WTC11 (cell line): ENCODE measurements at regions not wholly inside any gene's neighbourhood (a gene's known extent, or its start where the extent isn't known, plus 50 kb on each side); places are given as distances from the start of the nearest gene placed in this dataset.

ENCODE experiments used
- ATAC-seq: fragments of 200-7000 bp; cut with Tn5 transposase; 2 replicates; pipeline ENCODE4 v1.10.0; 2021; ENCODE audit warnings: mild to moderate bottlenecking, moderate library complexity
- CTCF ChIA-PET: fragments of 300-600 bp; sonication (Branson Sonifier 250); formaldehyde crosslinking; loops from one replicate; lab custom pipeline; 2021; ENCODE audit warnings: antibody characterized with exemption; lab: Charles Lee
- POLR2A ChIA-PET: fragments of 350-600 bp; sonication (Branson Sonifier 250); formaldehyde crosslinking; loops from one replicate; lab custom pipeline; 2021; ENCODE audit warnings: antibody characterized with exemption; lab: Charles Lee
- DNase-seq: peaks from one replicate; pipeline ENCODE4 v3.0.0; 2021; ENCODE audit warnings: low spot score
- H3K27ac Mint-ChIP-seq: 2 replicates; pipeline ENCODE4 v1.8.0; 2021; ENCODE audit warnings: mixed read lengths
- H3K27me3 Mint-ChIP-seq: 2 replicates; pipeline ENCODE4 v1.8.0; 2021; ENCODE audit warnings: low read depth, mild to moderate bottlenecking, moderate library complexity, mixed read lengths
- H3K36me3 Mint-ChIP-seq: 2 replicates; pipeline ENCODE4 v1.8.0; 2021; ENCODE audit warnings: mixed read lengths
- H3K4me1 Mint-ChIP-seq: 2 replicates; pipeline ENCODE4 v1.8.0; 2022; ENCODE audit warnings: mixed read lengths
- H3K4me3 Mint-ChIP-seq: 2 replicates; pipeline ENCODE4 v1.8.0; 2021; ENCODE audit warnings: mild to moderate bottlenecking, moderate library complexity, mixed read lengths
- H3K9me3 Mint-ChIP-seq: 2 replicates; pipeline ENCODE4 v1.8.0; 2021; ENCODE audit warnings: mixed read lengths
- AR ChIP-seq: fragments of 250-450 bp; sonication (Bioruptor Pico); IDR thresholded peaks from 2 replicates; pipeline ENCODE4 v1.9.0; 2021; ENCODE audit warnings: mild to moderate bottlenecking
- ATF3 ChIP-seq: sonication (generic); formaldehyde crosslinking; conservative IDR thresholded peaks from 2 replicates; pipeline ENCODE4 v1.8.1; 2022; ENCODE audit warnings: mild to moderate bottlenecking, missing genetic modification reagents
- CBFB ChIP-seq: sonication (generic); formaldehyde crosslinking; IDR thresholded peaks from 2 replicates; pipeline ENCODE4 v1.8.1; 2022; ENCODE audit warnings: mild to moderate bottlenecking, low read depth, missing genetic modification reagents
- CREM ChIP-seq: sonication (generic); formaldehyde crosslinking; IDR thresholded peaks from 2 replicates; pipeline ENCODE4 v1.8.1; 2022; ENCODE audit warnings: mild to moderate bottlenecking, missing genetic modification reagents, moderate library complexity
- E2F4 ChIP-seq: sonication (generic); formaldehyde crosslinking; IDR thresholded peaks from 2 replicates; pipeline ENCODE4 v1.8.1; 2022; ENCODE audit warnings: low read depth, mild to moderate bottlenecking, moderate library complexity, missing genetic modification reagents, borderline replicate concordance
- E2F5 ChIP-seq: sonication (generic); formaldehyde crosslinking; IDR thresholded peaks from 2 replicates; pipeline ENCODE4 v1.8.1; 2022; ENCODE audit warnings: mild to moderate bottlenecking, moderate library complexity, missing genetic modification reagents
- EMX1 ChIP-seq: fragments of 250-450 bp; sonication (Bioruptor Pico); IDR thresholded peaks from 2 replicates; pipeline ENCODE4 v1.8.0; 2021; ENCODE audit warnings: mild to moderate bottlenecking
- FOXP4 ChIP-seq: sonication (generic); formaldehyde crosslinking; IDR thresholded peaks from 2 replicates; pipeline ENCODE4 v1.8.0; 2022; ENCODE audit warnings: mild to moderate bottlenecking, missing genetic modification reagents
- HMGA2 ChIP-seq: fragments of 250-450 bp; sonication (Bioruptor Pico); IDR thresholded peaks from 2 replicates; pipeline ENCODE4 v1.4.0; 2021; ENCODE audit warnings: mild to moderate bottlenecking, moderate library complexity
- HMGXB4 ChIP-seq: sonication (generic); formaldehyde crosslinking; IDR thresholded peaks from 2 replicates; pipeline ENCODE4 v1.8.1; 2023; ENCODE audit warnings: mild to moderate bottlenecking, moderate library complexity, missing genetic modification reagents
- JAZF1 ChIP-seq: fragments of 250-450 bp; sonication (Bioruptor Pico); IDR thresholded peaks from 2 replicates; pipeline ENCODE4 v1.9.0; 2021; ENCODE audit warnings: moderate library complexity, mild to moderate bottlenecking, inconsistent platforms
- NR1H2 ChIP-seq: sonication (generic); formaldehyde crosslinking; IDR thresholded peaks from 2 replicates; pipeline ENCODE4 v1.9.0; 2021; ENCODE audit warnings: mild to moderate bottlenecking, moderate library complexity, missing genetic modification reagents
- PREB ChIP-seq: sonication (generic); formaldehyde crosslinking; IDR thresholded peaks from 2 replicates; pipeline ENCODE4 v1.8.1; 2022; ENCODE audit warnings: mild to moderate bottlenecking, missing genetic modification reagents, moderate library complexity, borderline replicate concordance
- USF1 ChIP-seq: sonication (generic); formaldehyde crosslinking; IDR thresholded peaks from 2 replicates; pipeline ENCODE4 v1.8.0; 2022; ENCODE audit warnings: mild to moderate bottlenecking, missing genetic modification reagents
- USF2 ChIP-seq: sonication (generic); formaldehyde crosslinking; IDR thresholded peaks from 2 replicates; pipeline ENCODE4 v1.8.1; 2023; ENCODE audit warnings: mild to moderate bottlenecking, missing genetic modification reagents, moderate library complexity
- ZNF512 ChIP-seq: sonication (generic); formaldehyde crosslinking; IDR thresholded peaks from 2 replicates; pipeline ENCODE4 v1.8.1; 2022; ENCODE audit warnings: missing genetic modification reagents, borderline replicate concordance

- TF ChIP-seq EMX1 (CRISPR knock-in tag), result no peak
- no peak for TF ChIP-seq ATF3 (CRISPR knock-in tag)
- TF ChIP-seq, all 79 proteins: peak for 0
- H3K27me3 Mint-ChIP-seq, result no peaks in the 10 kb centered on the region
- no peak overlapping the region for H3K4me3 Mint-ChIP-seq
- CTCF ChIA-PET, result no interaction called here
- H3K9me3 Mint-ChIP-seq, result no peaks in the 10 kb centered on the region
- no peaks in the 10 kb centered on the region; the same call in none of the 2 replicates for H3K4me1 Mint-ChIP-seq
- no peak overlapping the region for H3K27ac Mint-ChIP-seq
- POLR2A ChIA-PET, result no interaction called here
- no peaks in the 10 kb centered on the region for H3K36me3 Mint-ChIP-seq
- ATAC-seq, result no peak
- DNase-seq, result no peak
Observed at GRCh38 chr4:79050541-79050880, 111.3 kb upstream of the PAQR3 start.

- no peaks in the 10 kb centered on the region for H3K9me3 Mint-ChIP-seq
- no peak overlapping the region for H3K4me3 Mint-ChIP-seq
- no peaks in the 10 kb centered on the region for H3K36me3 Mint-ChIP-seq
- ChIA-PET CTCF (no interaction called here), POLR2A (no interaction called here)
- H3K4me1 Mint-ChIP-seq, result no peaks in the 10 kb centered on the region; the same call in none of the 2 replicates
- no peak overlapping the region for H3K27ac Mint-ChIP-seq
- DNase-seq (no peak), ATAC-seq (peak; percentile 41)
- TF ChIP-seq ZNF512 (no peak), USF1 (CRISPR knock-in tag) (no peak), HMGA2 (CRISPR knock-in tag) (no peak), HMGXB4 (no peak), AR (CRISPR knock-in tag) (no peak), CREM (CRISPR knock-in tag) (no peak), E2F5 (CRISPR knock-in tag) (no peak)
- H3K27me3 Mint-ChIP-seq, result no peaks in the 10 kb centered on the region
Observed at GRCh38 chr4:79049840-79050540, 110.8 kb upstream of the PAQR3 start.

- Mint-ChIP-seq H3K4me3 (no peak overlapping the region), H3K27me3 (no peaks in the 10 kb centered on the region), H3K27ac (no peak overlapping the region), H3K4me1 (no peaks in the 10 kb centered on the region; the same call in 1 of the 2 replicates), H3K36me3 (no peaks in the 10 kb centered on the region), H3K9me3 (no peaks in the 10 kb centered on the region)
- CTCF ChIA-PET, result no interaction called here
- ATAC-seq (no peak), DNase-seq (no peak)
- POLR2A ChIA-PET, result no interaction called here
- TF ChIP-seq FOXP4 (CRISPR knock-in tag) (no peak), USF2 (no peak), E2F4 (CRISPR knock-in tag) (no peak), NR1H2 (no peak), JAZF1 (no peak), CBFB (CRISPR knock-in tag) (no peak), PREB (CRISPR knock-in tag) (no peak)
Observed at GRCh38 chr4:79048878-79049277, 109.6 kb upstream of the PAQR3 start.
